Peyer's patch (tissue), 4 donors: ENCODE measurements at regions not wholly inside any gene's neighbourhood (a gene's known extent, or its start where the extent isn't known, plus 50 kb on each side); places are given as distances from the start of the nearest gene placed in this dataset.

Experiments used
- POLR2A ChIP-seq, 2 donors: fragments of 450-650 bp; IDR thresholded peaks; one replicate each; pipeline ENCODE4 v1.5.1; 2017; ENCODE audit warnings: antibody characterized with exemption in 2 of 2, mild to moderate bottlenecking in 2 of 2, moderate library complexity in 2 of 2
- TF ChIP-seq, protein P1 (sequence below), 6 experiments: fragments of 450-650 bp in 4 of 6; fragments of 200-600 bp in 2 of 6; sonication (generic) in 1 of 6; IDR thresholded peaks; one replicate each; pipeline ENCODE4 v1.5.1; 2017 to 2019; ENCODE audit warnings: antibody characterized with exemption in 6 of 6, mild to moderate bottlenecking in 3 of 6, moderate library complexity in 1 of 6

DNA sequence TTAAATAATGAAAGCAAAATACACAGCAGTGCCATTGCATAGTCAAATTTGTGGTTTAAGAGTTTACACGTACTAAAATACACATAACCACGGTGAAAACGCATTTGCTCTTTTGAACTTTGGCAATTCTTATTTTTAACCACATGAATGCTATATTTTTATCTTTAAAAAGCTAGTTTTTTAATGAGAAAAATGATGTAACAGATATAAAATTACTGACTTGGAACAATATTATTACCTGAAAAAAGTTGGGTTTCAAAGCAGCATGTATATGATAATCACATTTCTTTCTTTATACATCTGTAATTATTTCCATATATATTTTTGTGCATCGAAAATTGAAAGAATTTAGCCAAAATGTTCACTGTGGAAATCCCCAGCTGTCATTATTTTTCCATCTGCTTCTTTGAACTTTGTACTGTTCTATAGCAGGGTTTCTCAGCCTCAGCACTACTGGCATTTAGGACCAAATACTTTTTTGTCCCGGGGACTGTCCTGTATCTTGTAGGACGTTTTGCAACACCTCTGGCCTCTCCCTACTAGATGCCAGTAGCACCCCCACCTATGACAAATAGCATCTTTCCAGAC, 75.9 kb upstream of the CAB39 start:
- TF ChIP-seq, protein P1, sequence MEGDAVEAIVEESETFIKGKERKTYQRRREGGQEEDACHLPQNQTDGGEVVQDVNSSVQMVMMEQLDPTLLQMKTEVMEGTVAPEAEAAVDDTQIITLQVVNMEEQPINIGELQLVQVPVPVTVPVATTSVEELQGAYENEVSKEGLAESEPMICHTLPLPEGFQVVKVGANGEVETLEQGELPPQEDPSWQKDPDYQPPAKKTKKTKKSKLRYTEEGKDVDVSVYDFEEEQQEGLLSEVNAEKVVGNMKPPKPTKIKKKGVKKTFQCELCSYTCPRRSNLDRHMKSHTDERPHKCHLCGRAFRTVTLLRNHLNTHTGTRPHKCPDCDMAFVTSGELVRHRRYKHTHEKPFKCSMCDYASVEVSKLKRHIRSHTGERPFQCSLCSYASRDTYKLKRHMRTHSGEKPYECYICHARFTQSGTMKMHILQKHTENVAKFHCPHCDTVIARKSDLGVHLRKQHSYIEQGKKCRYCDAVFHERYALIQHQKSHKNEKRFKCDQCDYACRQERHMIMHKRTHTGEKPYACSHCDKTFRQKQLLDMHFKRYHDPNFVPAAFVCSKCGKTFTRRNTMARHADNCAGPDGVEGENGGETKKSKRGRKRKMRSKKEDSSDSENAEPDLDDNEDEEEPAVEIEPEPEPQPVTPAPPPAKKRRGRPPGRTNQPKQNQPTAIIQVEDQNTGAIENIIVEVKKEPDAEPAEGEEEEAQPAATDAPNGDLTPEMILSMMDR (IDR thresholded peaks at IDR 0.05) = no peak
- no peak for TF ChIP-seq POLR2A (IDR thresholded peaks at IDR 0.05)
